Ishikawa (cell line): ENCODE measurements at regions not wholly inside any gene's neighbourhood (a gene's known extent, or its start where the extent isn't known, plus 50 kb on each side); places are given as distances from the start of the nearest gene placed in this dataset.

Experiments
- CEBPB ChIP-seq: IDR thresholded peaks from 2 replicates; pipeline ENCODE4 v1.6.1; 2012
- CREB1 ChIP-seq: IDR thresholded peaks from 2 replicates; pipeline ENCODE4 v1.6.1; 2012; ENCODE audit warnings: low read depth
- EGR1 ChIP-seq: IDR thresholded peaks from 2 replicates; pipeline ENCODE4 v1.6.1; 2012
- EP300 ChIP-seq: IDR thresholded peaks from 2 replicates; pipeline ENCODE4 v1.6.1; 2012; ENCODE audit warnings: borderline replicate concordance
- FOXM1 ChIP-seq: IDR thresholded peaks from 2 replicates; pipeline ENCODE4 v1.6.1; 2012; ENCODE audit warnings: low read depth, borderline replicate concordance
- NFIC ChIP-seq: IDR thresholded peaks from 2 replicates; pipeline ENCODE4 v1.6.1; 2012
- RAD21 ChIP-seq: IDR thresholded peaks from 2 replicates; pipeline ENCODE4 v1.6.1; 2012; ENCODE audit warnings: low read depth
- TAF1 ChIP-seq: IDR thresholded peaks from 2 replicates; pipeline ENCODE4 v1.6.1; 2012; ENCODE audit warnings: low read depth, mild to moderate bottlenecking
- TCF12 ChIP-seq: IDR thresholded peaks from 2 replicates; pipeline ENCODE4 v1.6.1; 2012; ENCODE audit warnings: low read depth
- TEAD4 ChIP-seq: IDR thresholded peaks from 2 replicates; pipeline ENCODE4 v1.6.1; 2012
- YY1 ChIP-seq: IDR thresholded peaks from 2 replicates; pipeline ENCODE4 v1.6.1; 2012; ENCODE audit warnings: low read depth
- ZBTB7A ChIP-seq: IDR thresholded peaks from 2 replicates; pipeline ENCODE4 v1.6.1; 2012; ENCODE audit warnings: low read depth
- TF ChIP-seq, protein P1 (sequence below): IDR thresholded peaks from 2 replicates; pipeline ENCODE4 v1.6.1; 2012
- TF ChIP-seq, protein P2 (sequence below): IDR thresholded peaks from 2 replicates; pipeline ENCODE4 v1.6.1; 2012; ENCODE audit warnings: low read depth, mild to moderate bottlenecking
- TF ChIP-seq, protein P3 (sequence below): IDR thresholded peaks from 2 replicates; pipeline ENCODE4 v1.6.1; 2012

DNA sequence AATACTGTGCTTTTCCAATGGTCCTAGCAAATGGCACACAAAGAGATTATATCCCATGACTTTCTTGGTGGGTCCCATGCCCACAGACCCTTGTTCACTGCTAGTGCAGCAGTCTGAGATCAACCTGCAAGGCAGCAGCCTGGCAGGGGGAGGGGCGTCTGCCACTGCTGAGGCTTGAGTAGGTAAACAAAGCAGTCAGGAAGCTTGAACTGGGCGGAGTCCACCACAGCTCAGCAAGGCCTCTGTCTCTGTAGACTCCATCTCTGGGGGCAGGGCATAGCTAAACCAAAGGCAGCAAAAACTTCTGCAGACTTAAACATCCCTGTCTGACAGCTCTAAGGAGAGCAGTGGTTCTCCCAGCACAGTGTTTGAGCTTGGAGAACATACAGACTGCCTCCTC is 82.9 kb downstream of the ZNF737 start:
- no peak for TF ChIP-seq CREB1
- no peak for TF ChIP-seq YY1
- no peak for TF ChIP-seq TCF12
- no peak for TF ChIP-seq CEBPB
- TF ChIP-seq NFIC, result no peak
- TF ChIP-seq, protein P1, sequence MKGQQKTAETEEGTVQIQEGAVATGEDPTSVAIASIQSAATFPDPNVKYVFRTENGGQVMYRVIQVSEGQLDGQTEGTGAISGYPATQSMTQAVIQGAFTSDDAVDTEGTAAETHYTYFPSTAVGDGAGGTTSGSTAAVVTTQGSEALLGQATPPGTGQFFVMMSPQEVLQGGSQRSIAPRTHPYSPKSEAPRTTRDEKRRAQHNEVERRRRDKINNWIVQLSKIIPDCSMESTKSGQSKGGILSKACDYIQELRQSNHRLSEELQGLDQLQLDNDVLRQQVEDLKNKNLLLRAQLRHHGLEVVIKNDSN, result no peak
- TF ChIP-seq EP300, result no peak
- no peak for TF ChIP-seq ZBTB7A
- TF ChIP-seq EGR1, result no peak
- TF ChIP-seq, protein P2, sequence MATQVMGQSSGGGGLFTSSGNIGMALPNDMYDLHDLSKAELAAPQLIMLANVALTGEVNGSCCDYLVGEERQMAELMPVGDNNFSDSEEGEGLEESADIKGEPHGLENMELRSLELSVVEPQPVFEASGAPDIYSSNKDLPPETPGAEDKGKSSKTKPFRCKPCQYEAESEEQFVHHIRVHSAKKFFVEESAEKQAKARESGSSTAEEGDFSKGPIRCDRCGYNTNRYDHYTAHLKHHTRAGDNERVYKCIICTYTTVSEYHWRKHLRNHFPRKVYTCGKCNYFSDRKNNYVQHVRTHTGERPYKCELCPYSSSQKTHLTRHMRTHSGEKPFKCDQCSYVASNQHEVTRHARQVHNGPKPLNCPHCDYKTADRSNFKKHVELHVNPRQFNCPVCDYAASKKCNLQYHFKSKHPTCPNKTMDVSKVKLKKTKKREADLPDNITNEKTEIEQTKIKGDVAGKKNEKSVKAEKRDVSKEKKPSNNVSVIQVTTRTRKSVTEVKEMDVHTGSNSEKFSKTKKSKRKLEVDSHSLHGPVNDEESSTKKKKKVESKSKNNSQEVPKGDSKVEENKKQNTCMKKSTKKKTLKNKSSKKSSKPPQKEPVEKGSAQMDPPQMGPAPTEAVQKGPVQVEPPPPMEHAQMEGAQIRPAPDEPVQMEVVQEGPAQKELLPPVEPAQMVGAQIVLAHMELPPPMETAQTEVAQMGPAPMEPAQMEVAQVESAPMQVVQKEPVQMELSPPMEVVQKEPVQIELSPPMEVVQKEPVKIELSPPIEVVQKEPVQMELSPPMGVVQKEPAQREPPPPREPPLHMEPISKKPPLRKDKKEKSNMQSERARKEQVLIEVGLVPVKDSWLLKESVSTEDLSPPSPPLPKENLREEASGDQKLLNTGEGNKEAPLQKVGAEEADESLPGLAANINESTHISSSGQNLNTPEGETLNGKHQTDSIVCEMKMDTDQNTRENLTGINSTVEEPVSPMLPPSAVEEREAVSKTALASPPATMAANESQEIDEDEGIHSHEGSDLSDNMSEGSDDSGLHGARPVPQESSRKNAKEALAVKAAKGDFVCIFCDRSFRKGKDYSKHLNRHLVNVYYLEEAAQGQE, result no peak
- no peak for TF ChIP-seq RAD21
- no peak for TF ChIP-seq TAF1
- TF ChIP-seq FOXM1, result no peak
- TF ChIP-seq, protein P3, sequence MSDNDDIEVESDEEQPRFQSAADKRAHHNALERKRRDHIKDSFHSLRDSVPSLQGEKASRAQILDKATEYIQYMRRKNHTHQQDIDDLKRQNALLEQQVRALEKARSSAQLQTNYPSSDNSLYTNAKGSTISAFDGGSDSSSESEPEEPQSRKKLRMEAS, result no peak
- no peak for TF ChIP-seq TEAD4

DNA sequence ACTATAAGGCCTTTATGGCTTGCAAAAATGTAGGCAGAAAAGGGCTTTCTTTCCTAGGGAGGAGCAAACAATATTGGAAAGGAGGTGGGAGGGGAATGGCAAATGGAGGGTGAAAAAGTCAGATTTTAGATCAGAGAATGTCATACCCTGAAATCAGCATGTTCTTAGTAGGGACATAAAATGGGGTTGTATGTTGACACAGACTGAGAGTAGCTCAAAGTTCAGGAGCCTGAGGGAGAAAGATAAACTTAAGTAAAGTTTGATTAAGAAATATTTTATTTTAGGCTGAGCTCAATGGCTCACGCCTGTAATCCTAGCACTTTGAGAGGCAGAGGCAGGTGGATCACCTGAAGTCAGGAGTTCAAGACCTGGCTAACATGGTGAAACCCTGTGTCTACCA is 83.8 kb downstream of the ZNF737 start:
- no peak for TF ChIP-seq EP300
- TF ChIP-seq, protein P3, result no peak
- TF ChIP-seq, protein P1, result no peak
- no peak for TF ChIP-seq EGR1
- no peak for TF ChIP-seq FOXM1
- no peak for TF ChIP-seq ZBTB7A
- TF ChIP-seq CREB1, result no peak
- no peak for TF ChIP-seq NFIC
- TF ChIP-seq, protein P2, result no peak
- no peak for TF ChIP-seq YY1
- TF ChIP-seq TEAD4, result no peak
- TF ChIP-seq TAF1, result no peak

DNA sequence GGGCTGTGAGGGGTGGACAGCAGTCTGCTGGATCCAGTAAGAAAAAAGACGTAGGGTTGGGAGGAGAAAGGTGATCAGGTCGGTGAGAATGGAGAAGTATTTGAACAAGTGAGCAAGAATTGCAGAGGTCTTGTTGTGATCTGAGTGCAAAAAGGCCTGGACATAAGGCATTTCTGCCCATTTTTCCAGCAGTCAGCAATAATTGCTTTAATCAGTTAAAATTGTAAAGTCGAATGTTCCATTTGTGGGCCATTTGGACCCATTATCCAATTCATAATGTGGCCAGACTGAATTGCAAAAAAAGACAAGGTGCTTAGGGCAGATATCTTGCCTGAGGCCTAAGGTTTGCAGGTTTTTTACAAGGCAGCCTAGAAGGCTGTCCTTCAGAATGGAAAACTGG is 86.1 kb downstream of the ZNF737 start:
- TF ChIP-seq, protein P3, result no peak
- TF ChIP-seq, protein P1, result no peak
- TF ChIP-seq, protein P2, result no peak
- no peak for TF ChIP-seq RAD21
- no peak for TF ChIP-seq EP300
- TF ChIP-seq FOXM1, result no peak
- TF ChIP-seq TCF12, result no peak
- no peak for TF ChIP-seq YY1
- no peak for TF ChIP-seq CREB1
- no peak for TF ChIP-seq EGR1
- TF ChIP-seq ZBTB7A, result no peak
- no peak for TF ChIP-seq TAF1
- TF ChIP-seq CEBPB, result no peak

DNA sequence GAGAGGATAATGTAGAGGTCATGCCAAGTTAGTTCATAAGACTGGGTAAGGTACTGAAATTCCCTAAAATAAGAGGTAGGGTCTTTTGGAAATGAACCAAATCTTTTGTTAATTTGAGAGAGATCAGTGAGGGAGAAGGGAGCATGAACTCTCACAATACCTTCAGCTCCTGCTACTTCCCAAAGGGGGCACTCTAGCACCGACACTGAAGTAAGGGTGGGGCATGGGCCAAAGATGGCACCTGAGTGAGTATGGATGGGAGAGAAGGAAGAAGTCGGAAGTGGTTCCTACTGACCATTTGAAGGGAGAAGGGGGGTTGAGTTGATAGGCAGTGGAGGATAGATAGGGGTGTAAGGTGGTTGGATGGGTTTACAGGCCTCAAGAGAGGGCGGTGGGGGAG is 86.6 kb downstream of the ZNF737 start:
- TF ChIP-seq CEBPB (no peak), RAD21 (no peak), EP300 (no peak), ZBTB7A (no peak), TEAD4 (no peak), EGR1 (no peak), TCF12 (no peak), FOXM1 (no peak), CREB1 (no peak), NFIC (no peak), YY1 (no peak), TAF1 (no peak)
- TF ChIP-seq, protein P3, result no peak
- TF ChIP-seq, protein P1, result no peak
- TF ChIP-seq, protein P2, result no peak
